Activated CD8-positive, alpha-beta T cell treated with anti-CD3 and anti-CD28 coated beads, Interleukin-2, amount 10 ng/mL, durations not matched to agents 7 days and 5 days (primary cell): ENCODE measurements at regions not wholly inside any gene's neighbourhood (a gene's known extent, or its start where the extent isn't known, plus 50 kb on each side); places are given as distances from the start of the nearest gene placed in this dataset.

ENCODE experiments used
- ATAC-seq: fragments of 150-1000 bp; cut with Tn5 transposase; one replicate; pipeline ENCODE4 v1.10.0; 2021; ENCODE audit warnings: moderate library complexity
- CTCF ChIA-PET: fragments of 350-600 bp; sonication (Branson Sonifier 250); formaldehyde crosslinking; loops from one replicate; lab custom pipeline; 2021; ENCODE audit warnings: antibody characterized with exemption; lab: Charles Lee
- POLR2A ChIA-PET: fragments of 350-600 bp; sonication (Branson Sonifier 250); formaldehyde crosslinking; loops from one replicate; lab custom pipeline; 2021; ENCODE audit warnings: antibody characterized with exemption; lab: Charles Lee
- DNase-seq: peaks from one replicate; pipeline ENCODE4 v3.0.0-alpha.2; 2020
- H3K27ac Mint-ChIP-seq: one replicate; pipeline ENCODE4 v1.8.0; 2021; ENCODE audit warnings: mild to moderate bottlenecking, mixed read lengths
- H3K27me3 Mint-ChIP-seq: one replicate; pipeline ENCODE4 v1.8.0; 2021; ENCODE audit warnings: low read depth, mixed read lengths
- H3K36me3 Mint-ChIP-seq: one replicate; pipeline ENCODE4 v1.8.0; 2021; ENCODE audit warnings: low read depth, mixed read lengths
- H3K4me1 Mint-ChIP-seq: one replicate; pipeline ENCODE4 v1.8.0; 2021; ENCODE audit warnings: low read depth, mixed read lengths
- H3K4me3 Mint-ChIP-seq: one replicate; pipeline ENCODE4 v1.8.0; 2021; ENCODE audit warnings: mild to moderate bottlenecking, mixed read lengths
- H3K9me3 Mint-ChIP-seq: one replicate; pipeline ENCODE4 v1.8.0; 2022; ENCODE audit warnings: mixed read lengths; ENCODE audit not compliant: insufficient read depth

- Mint-ChIP-seq H3K36me3 (no peaks in the 10 kb centered on the region), H3K4me3 (no peak overlapping the region), H3K9me3 (no peaks in the 10 kb centered on the region), H3K27me3 (peaks cover 6% of the 10 kb centered on the region), H3K4me1 (no peaks in the 10 kb centered on the region), H3K27ac (no peak overlapping the region)
- ChIA-PET POLR2A (no interaction called here), CTCF (no interaction called here)
- DNase-seq (no peak), ATAC-seq (no peak)
These were observed 384.7 kb downstream of the PDCD6IP start for GRCh38 chr3:34183114-34183513.

DNA sequence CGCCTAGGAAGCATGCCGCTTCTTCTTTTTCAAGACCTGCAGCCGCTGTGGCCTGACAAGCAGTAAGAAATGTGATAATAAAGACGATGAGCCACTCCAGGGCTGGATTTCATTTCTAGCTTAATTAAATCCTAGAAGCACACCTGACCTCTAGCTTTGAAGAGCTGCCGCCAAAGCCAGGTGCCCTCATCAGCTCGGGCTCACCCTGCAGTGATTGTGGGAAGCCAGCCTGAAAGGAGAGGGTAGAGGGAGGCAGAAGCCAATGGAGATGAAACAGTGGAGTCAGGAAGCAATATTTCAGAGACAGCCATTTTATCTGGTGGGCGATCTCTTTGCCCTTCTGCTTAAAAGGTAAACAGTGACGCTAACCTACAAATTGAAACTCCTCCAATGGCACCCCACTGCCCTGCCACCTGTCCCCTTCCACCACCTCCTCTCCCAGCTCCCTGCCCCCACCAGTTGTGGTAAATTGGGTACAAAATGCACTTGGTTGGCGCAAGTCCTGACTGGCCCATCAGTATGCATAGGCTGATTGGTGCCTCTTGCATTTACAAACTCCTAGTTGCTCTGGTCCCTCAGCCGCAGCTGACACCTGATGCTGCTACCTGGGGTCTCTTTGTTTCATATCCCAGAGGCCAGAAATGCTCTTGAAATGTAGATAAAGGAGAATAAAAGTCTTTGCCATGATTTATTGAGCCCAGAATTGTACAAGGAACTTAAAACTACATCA is 385.3 kb downstream of the PDCD6IP start:
- no peak for DNase-seq
- H3K4me3 Mint-ChIP-seq = no peak overlapping the region
- ChIA-PET CTCF (no interaction called here), POLR2A (no interaction called here)
- H3K27ac Mint-ChIP-seq = no peak overlapping the region
- no peaks in the 10 kb centered on the region for H3K4me1 Mint-ChIP-seq
- no peaks in the 10 kb centered on the region for H3K9me3 Mint-ChIP-seq
- no peak for ATAC-seq
- no peaks in the 10 kb centered on the region for H3K36me3 Mint-ChIP-seq
- peaks cover 6% of the 10 kb centered on the region for H3K27me3 Mint-ChIP-seq

GRCh38 chr3:34185301-34185700 is 386.9 kb downstream of the PDCD6IP start:
- H3K4me1 Mint-ChIP-seq = no peaks in the 10 kb centered on the region
- ATAC-seq (no peak), DNase-seq (no peak)
- H3K27me3 Mint-ChIP-seq = peaks cover 6% of the 10 kb centered on the region
- H3K9me3 Mint-ChIP-seq = no peaks in the 10 kb centered on the region
- no peaks in the 10 kb centered on the region for H3K36me3 Mint-ChIP-seq
- H3K4me3 Mint-ChIP-seq = no peak overlapping the region
- CTCF ChIA-PET = no interaction called here
- no peak overlapping the region for H3K27ac Mint-ChIP-seq
- POLR2A ChIA-PET = no interaction called here

DNA sequence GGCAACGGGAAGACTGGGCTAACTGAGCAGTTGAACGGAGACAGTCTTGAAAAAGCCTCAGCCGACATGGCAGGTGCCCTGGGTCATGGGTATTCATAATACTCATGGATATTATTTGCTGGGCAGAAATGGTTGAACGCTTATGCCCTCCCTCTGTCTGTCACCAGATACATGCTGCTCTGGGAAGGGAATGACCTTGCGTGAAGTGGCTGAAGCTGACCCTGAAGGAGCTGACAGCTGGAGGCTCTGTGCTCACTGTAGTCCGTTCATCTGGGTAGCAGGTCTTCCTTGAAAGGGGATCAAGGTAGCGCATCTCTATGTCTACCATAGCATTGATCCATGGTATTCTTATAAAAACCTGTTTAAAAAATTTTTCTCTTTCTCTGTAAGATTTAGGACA is 390.7 kb downstream of the PDCD6IP start:
- CTCF ChIA-PET = no interaction called here
- Mint-ChIP-seq H3K9me3 (no peaks in the 10 kb centered on the region), H3K36me3 (no peaks in the 10 kb centered on the region), H3K27me3 (peaks cover 6% of the 10 kb centered on the region), H3K4me1 (no peaks in the 10 kb centered on the region), H3K4me3 (no peak overlapping the region), H3K27ac (no peak overlapping the region)
- DNase-seq = no peak
- no peak for ATAC-seq
- POLR2A ChIA-PET = no interaction called here

DNA sequence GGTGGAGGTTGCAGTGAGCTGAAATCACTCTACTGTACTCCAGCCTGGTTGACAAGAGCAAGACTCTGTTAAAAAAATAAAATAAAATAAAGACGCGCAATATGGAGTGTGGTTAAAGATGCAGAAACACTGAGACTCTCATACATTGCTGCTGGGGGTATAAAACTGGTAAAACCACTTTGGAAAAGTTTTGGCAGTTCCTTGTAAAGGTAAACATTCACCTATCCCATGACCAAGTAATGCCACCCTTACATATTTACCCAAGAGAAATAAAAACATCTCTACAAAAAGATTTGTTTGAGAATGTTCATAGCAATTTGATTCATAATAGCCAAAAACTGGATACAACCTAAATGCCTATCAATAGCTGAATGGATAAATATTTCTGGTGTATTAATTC is 398.5 kb downstream of the PDCD6IP start:
- CTCF ChIA-PET = no interaction called here
- Mint-ChIP-seq H3K27me3 (peaks cover 3% of the 10 kb centered on the region), H3K9me3 (no peaks in the 10 kb centered on the region), H3K4me3 (no peak overlapping the region), H3K4me1 (no peaks in the 10 kb centered on the region), H3K36me3 (no peaks in the 10 kb centered on the region), H3K27ac (no peak overlapping the region)
- DNase-seq (no peak), ATAC-seq (no peak)
- POLR2A ChIA-PET = no interaction called here

GRCh38 chr3:34198309-34198708 is 399.9 kb downstream of the PDCD6IP start:
- H3K27ac Mint-ChIP-seq = no peak overlapping the region
- no peaks in the 10 kb centered on the region for H3K36me3 Mint-ChIP-seq
- H3K9me3 Mint-ChIP-seq = no peaks in the 10 kb centered on the region
- POLR2A ChIA-PET = no interaction called here
- CTCF ChIA-PET = no interaction called here
- no peak overlapping the region for H3K4me3 Mint-ChIP-seq
- H3K27me3 Mint-ChIP-seq = peaks cover 3% of the 10 kb centered on the region
- no peaks in the 10 kb centered on the region for H3K4me1 Mint-ChIP-seq
- DNase-seq = no peak
- ATAC-seq = no peak

DNA sequence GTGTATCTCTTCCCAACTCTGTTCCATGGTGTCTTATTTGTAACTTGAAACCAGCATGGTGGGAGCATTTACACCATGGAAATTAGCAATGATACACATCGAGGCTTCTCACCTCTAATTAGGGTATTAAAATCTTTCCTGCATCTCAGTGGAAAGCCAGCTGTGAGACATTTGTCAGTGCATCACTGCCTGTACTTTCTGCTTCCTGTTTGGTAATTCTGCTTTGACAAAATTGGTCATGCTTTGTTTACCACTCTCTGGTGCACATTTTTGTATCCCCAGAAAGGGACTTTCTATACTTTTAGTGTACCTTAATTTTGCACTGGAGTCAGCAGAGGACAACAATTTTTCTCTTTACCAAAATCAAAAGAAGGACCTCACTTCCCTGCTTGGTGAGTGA is 402.1 kb downstream of the PDCD6IP start:
- Mint-ChIP-seq H3K27ac (no peak overlapping the region), H3K4me1 (no peaks in the 10 kb centered on the region), H3K9me3 (no peaks in the 10 kb centered on the region), H3K27me3 (peaks cover 3% of the 10 kb centered on the region), H3K36me3 (no peaks in the 10 kb centered on the region), H3K4me3 (no peak overlapping the region)
- POLR2A ChIA-PET = no interaction called here
- ATAC-seq (no peak), DNase-seq (no peak)
- CTCF ChIA-PET = no interaction called here

- Mint-ChIP-seq H3K27me3 (peaks cover 3% of the 10 kb centered on the region), H3K9me3 (no peaks in the 10 kb centered on the region), H3K4me3 (no peak overlapping the region), H3K4me1 (no peaks in the 10 kb centered on the region), H3K36me3 (no peaks in the 10 kb centered on the region), H3K27ac (no peak overlapping the region)
- CTCF ChIA-PET = no interaction called here
- ATAC-seq (no peak), DNase-seq (no peak)
- POLR2A ChIA-PET = no interaction called here
These were observed 404.5 kb downstream of the PDCD6IP start for GRCh38 chr3:34202975-34203374.

DNA sequence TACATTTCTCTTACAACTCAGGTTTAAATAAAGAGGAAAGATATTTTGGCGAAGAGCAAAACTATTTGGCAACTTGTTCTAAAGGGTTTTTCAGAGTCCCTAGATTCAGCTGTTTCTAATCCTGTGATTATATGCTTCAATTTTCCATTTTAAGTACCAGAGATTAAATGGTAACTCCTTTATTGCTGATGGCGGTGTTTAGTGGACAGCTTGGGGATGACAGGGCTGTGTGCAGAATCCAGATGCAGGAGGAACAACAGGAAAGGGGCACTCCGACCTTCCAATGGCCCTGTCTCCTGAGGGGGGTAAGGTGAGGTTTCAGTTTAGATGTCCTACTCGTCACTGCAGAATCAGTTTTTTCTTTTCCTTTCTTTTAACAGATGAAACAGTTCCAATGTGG is 405.0 kb downstream of the PDCD6IP start:
- no peaks in the 10 kb centered on the region for H3K9me3 Mint-ChIP-seq
- ChIA-PET POLR2A (no interaction called here), CTCF (no interaction called here)
- no peak overlapping the region for H3K27ac Mint-ChIP-seq
- H3K36me3 Mint-ChIP-seq = no peaks in the 10 kb centered on the region
- peaks cover 3% of the 10 kb centered on the region for H3K27me3 Mint-ChIP-seq
- ATAC-seq = no peak
- DNase-seq = no peak
- H3K4me1 Mint-ChIP-seq = no peaks in the 10 kb centered on the region
- no peak overlapping the region for H3K4me3 Mint-ChIP-seq

- CTCF ChIA-PET = no interaction called here
- POLR2A ChIA-PET = no interaction called here
- DNase-seq (no peak), ATAC-seq (no peak)
- no peaks in the 10 kb centered on the region for H3K27me3 Mint-ChIP-seq
- no peak overlapping the region for H3K4me3 Mint-ChIP-seq
- no peak overlapping the region for H3K27ac Mint-ChIP-seq
- H3K4me1 Mint-ChIP-seq = no peaks in the 10 kb centered on the region
- no peaks in the 10 kb centered on the region for H3K36me3 Mint-ChIP-seq
- no peaks in the 10 kb centered on the region for H3K9me3 Mint-ChIP-seq
These were observed 408.6 kb downstream of the PDCD6IP start for GRCh38 chr3:34207002-34207401.

GRCh38 chr3:34207806-34208205 is 409.4 kb downstream of the PDCD6IP start:
- ChIA-PET POLR2A (no interaction called here), CTCF (no interaction called here)
- ATAC-seq = no peak
- Mint-ChIP-seq H3K27ac (no peak overlapping the region), H3K27me3 (no peaks in the 10 kb centered on the region), H3K9me3 (no peaks in the 10 kb centered on the region), H3K4me1 (no peaks in the 10 kb centered on the region), H3K4me3 (no peak overlapping the region), H3K36me3 (no peaks in the 10 kb centered on the region)
- no peak for DNase-seq

DNA sequence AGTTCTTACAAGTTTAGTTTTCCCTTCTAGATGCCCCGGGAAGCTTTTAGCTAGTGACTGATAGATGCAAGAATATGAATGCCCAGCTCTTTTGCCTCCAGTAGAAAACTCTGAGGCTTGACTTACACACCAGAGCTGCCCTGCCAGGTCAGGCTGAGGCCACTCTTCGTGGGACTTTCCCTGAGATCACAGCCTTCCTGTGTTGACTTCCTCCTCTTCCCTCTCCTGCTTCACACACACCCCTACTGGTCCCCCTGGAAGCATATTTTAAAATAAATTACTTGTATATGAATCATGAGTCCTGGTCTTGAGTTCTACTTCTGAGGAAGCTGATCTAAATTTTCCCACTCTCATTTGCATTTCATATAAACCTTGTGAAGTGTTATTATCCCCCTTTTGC is 413.7 kb downstream of the PDCD6IP start:
- no peaks in the 10 kb centered on the region for H3K36me3 Mint-ChIP-seq
- H3K9me3 Mint-ChIP-seq = no peaks in the 10 kb centered on the region
- no peaks in the 10 kb centered on the region for H3K4me1 Mint-ChIP-seq
- no peaks in the 10 kb centered on the region for H3K27me3 Mint-ChIP-seq
- no peak overlapping the region for H3K4me3 Mint-ChIP-seq
- CTCF ChIA-PET = no interaction called here
- no peak overlapping the region for H3K27ac Mint-ChIP-seq
- DNase-seq (no peak), ATAC-seq (no peak)
- POLR2A ChIA-PET = no interaction called here

DNA sequence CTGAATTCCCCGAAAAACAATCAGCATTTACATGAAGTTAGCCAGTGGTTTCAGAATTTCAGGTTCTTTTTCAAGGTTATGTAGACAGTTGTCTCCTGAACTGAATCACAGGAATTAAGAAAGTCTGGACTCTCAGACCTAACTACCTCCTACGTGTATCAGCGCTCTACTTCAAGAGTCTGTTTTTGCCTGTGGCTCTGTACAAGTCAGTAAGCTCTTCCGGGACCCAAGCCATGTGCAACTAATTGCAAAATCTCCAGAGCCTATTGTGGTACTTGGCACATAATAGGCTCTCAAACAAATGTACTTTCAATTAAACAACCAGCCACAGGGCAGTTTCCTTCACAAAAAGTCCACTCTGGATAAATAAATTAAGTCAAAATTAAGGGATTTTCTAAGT is 414.2 kb downstream of the PDCD6IP start:
- ChIA-PET POLR2A (no interaction called here), CTCF (no interaction called here)
- H3K36me3 Mint-ChIP-seq = no peaks in the 10 kb centered on the region
- H3K9me3 Mint-ChIP-seq = no peaks in the 10 kb centered on the region
- no peaks in the 10 kb centered on the region for H3K4me1 Mint-ChIP-seq
- H3K27me3 Mint-ChIP-seq = no peaks in the 10 kb centered on the region
- DNase-seq (no peak), ATAC-seq (no peak)
- no peak overlapping the region for H3K27ac Mint-ChIP-seq
- no peak overlapping the region for H3K4me3 Mint-ChIP-seq
